GM18498 (cell line): ENCODE measurements at regions not wholly inside any gene's neighbourhood (a gene's known extent, or its start where the extent isn't known, plus 50 kb on each side); places are given as distances from the start of the nearest gene placed in this dataset.

ENCODE experiments used
- ATAC-seq: cut with Tn5 transposase; IDR thresholded peaks from one replicate; pipeline ENCODE4 v1.9.1; 2021; ENCODE audit warnings: mild to moderate bottlenecking, moderate library complexity; ENCODE audit not compliant: unreplicated experiment

DNA sequence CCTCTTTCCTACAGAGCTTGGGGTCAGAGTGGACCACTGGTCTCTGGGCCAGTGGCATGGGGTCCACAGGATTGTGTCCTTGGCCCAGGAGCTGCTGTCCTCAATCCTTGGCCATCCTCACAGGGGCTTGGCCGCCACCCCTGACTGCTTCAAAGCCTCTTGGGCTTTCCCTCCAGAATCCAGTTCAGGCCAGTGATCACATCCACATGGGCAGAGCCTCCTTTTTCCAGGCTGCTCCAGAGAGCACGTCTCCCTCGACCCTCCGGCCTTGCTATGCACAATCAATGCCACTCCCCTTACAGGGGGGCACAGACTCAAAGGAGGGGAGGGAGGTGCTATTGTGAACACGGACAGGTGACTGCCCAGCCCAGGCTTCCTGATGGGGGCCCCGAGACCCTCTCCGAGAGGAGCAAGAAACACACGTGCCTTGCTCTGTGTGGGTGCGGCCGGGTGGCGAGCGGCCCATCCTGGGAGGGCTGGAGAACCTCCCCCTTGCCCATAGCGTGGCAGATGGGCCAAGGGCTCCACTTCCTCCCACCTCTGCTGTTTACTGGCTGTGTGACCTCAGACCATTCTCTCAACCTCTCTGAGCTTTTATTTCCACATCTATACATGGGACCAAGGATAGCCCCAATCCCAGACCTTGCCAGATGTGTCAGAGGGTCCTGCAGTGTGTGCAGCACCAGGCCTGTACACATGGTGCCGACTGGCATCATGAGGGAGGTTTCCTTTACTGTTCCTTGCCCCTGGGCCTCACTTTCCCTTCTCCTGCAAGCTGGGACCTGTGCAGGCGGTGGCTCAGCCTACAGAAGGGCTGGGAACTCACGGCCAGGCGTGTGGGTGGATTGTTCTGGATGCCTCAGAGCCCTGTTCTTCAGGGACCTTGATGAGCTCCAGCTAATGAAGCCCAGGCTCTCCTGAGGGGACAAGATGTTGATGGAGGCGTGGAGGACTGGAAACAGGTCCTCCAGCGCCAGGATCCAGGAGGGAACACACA is 229.0 kb upstream of the GSE1 start:
- no peak for ATAC-seq

DNA sequence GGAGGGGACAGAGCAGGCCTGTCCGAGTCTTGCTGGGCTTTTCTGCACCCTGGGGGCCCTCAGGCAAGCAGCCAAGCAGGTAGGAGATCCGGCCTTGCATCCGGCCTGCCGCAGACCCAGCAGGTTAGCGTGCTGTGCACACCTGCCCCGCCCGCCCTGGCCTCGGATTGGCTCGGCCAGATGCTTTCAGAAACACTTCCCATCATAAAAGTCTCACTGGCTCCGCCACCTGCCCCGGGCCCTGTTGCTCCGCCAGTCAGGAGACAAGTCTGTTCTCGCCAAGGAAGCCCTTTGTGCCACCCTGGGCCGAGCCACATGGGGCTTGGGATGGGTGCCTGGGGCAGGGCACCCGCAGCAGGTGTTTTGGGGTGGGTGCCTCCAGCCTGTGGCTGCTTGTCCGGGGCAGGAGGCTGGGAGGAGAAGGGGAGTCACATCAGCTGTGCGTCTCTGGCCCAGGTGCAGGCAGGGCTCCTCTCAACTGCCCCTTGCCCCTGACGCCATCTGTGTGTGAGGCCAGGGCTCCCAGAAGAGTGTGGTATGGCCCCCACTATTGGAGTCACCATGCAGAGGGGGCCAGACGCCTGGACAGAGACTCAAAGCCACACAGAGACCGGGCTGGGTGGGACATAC is 228.2 kb upstream of the GSE1 start:
- no peak for ATAC-seq

DNA sequence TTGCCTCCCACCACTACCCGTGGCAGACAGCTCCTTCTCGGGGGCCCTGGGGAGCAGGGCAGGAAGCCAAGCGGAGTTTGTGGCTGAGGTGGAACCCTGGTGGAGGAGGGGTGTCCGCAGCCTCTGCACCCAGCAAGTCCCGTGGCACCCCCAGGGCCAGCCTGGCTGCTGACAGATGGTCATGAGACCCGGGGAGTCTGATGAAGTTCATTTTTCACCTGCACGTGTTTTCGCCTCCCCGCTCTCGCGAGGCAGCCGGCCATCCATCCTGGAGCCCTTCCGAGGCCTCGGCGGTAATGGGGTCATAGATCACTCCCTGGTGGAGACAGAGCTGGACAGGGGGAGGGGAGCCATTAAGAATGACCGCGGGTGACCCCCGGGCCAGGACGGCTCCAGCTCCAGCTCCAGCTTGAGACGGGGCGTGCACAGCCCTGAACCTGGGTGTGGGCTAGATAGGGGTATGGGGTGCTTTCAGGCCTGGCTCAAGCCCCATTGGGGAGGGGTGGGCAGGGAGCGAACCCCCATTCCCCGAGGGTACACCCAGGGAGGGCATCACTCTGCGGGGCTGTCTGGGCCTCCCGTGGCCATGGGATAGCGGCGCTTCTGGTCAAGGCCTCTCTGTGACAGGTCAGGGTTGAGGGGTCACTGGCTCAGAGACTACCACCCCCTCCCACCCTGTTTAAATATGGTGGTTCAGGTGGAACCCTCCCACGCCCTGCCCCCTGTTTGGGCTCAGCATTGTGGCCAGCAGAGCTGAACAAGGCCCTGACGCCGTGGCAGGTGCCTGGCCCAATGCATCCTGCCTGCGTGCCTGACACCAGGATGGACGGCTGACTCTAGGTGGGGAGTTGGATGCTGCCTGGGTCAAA is 227.4 kb upstream of the GSE1 start:
- no peak for ATAC-seq

DNA sequence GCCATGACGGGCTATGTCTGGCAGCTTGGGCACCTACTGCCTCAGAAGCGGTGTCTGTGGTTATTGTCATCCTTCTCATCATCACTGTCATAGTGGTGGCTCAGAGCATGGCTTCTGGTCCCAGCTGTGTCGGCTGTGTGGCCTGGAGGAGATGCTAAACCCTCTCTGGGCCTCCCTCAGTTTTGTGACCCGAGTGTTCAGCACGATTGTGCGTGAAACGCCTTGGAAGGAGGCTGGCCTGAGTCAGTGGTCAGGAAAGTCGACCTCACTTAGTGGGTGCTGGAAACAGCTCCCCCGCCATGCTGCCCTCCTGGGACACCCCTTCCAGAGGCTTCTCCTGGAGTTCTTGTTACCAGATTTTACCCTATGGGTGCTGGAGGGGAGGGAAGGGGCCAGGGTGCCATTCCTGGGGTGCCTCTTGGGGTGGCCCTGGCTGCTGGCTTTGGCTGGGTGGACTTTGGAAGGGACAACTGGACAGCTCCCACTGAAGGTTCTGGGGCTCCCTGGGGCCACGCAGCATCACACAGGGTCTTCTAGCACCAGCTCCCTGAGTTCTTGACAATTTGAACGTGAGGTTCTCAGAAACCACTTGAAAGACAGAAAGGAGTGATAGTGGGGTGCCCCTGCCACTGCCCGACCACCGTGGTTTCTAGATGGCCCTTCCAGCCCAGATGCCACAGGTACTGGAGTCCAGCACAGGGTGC is 226.5 kb upstream of the GSE1 start:
- ATAC-seq = no peak

DNA sequence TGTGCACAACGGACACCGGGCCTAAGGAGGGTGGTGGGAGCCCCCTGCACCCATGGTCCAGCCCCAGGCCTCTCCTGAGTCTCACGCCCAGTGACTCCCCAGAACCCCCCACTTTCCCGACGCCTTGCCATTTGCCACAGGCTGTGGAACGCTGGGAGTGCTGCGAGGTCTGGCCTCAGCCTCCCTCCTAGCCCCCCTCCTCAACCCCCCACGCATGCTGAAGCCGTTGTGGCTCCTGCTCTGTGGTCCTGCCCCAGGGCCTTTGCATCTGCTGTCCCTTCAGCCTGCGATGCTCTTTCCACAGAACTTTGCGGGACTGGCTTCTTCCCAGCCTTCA is 226.0 kb upstream of the GSE1 start:
- no peak for ATAC-seq

DNA sequence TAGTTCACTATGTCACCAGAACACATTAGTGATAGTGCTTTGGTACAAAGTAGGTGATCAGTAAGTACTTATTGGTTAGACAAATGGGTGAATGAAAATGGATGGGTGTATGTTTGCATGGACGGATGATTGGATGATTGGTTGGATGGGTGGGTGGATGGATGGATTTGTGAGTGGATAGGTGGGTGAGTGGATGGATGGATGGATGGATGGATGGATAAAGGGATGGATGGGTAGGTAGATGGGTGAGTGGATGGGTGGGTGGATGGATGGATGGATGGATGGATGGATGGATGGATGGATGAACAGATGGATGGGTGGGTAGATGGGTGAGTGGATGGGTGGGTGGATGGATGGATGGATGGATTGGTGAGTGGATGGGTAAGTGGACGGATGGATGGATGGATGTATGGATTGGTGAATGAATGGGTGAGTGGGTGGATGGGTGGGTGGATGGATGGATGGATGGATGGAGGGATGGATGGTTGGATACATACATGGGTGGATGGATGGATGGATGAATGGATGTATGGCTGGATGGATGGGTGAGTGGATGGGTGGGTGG is 225.3 kb upstream of the GSE1 start:
- ATAC-seq = no peak

DNA sequence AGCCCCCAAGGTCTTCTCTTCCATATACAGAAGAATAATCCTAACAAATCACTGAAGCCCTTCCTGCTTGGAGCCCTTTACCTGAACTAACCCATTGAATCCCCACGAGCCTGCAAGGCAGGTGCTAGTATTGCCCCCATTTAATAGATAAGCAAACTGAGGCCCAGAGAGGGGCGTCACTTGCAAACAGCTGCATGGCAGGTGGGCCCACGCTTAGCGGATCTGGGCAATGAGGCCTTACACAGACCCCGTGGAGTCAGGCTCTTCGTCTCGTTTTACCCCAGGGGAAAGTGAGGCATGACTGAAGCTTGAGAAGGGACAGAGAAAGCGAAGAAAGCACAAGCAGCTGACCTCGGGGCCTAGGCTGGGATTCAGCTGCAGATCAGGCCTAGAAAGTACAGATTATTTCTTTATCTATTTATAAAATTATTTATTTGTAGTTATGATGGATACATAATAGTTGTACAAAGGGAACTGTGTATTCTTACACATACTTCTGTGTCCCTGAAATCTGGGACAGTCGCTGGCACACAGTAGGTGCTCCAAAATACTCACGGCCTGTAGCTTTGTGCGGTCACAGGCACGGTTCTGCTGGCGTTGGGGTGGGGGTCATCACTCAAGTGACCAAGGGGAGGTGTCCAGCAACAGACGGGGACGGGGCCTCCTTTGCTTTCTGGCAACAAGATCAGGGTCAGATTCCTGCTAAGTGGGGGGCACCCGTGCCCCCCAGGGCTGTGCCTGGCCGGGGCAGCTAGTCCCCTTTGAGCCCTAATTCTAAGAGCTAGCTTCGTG is 223.2 kb upstream of the GSE1 start:
- no peak for ATAC-seq

DNA sequence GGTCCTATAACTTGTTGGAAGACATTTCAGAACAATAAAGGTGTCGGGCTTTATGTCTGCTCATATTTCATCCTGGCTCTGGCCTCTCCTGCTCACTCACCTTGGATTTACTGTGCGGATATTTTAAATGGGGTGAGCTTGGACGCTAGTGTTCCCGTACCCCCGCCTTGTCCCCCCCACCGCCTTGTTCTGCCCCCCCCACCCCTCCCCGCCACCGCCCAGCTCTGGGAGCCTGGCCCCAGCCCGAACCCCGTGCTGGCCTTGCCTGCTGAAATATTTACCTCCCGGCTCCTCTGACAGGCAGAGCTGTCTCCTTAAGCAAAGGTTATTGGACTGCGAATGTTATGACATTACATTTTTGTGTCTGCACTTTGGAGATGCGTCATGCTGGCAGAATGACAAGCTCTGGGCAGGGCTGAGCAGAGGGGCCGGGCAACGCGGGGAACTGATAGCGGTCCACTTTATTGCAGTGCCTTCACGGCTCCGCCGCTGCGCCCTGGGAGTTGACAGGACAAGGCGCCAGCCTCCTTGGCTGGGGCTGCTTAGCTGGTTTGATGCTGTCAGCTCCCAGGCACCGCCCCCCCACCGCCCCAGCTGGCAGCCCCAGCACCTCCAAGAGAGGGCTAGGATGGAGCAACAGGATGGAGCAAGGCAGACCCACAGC is 222.5 kb upstream of the GSE1 start:
- no peak for ATAC-seq

DNA sequence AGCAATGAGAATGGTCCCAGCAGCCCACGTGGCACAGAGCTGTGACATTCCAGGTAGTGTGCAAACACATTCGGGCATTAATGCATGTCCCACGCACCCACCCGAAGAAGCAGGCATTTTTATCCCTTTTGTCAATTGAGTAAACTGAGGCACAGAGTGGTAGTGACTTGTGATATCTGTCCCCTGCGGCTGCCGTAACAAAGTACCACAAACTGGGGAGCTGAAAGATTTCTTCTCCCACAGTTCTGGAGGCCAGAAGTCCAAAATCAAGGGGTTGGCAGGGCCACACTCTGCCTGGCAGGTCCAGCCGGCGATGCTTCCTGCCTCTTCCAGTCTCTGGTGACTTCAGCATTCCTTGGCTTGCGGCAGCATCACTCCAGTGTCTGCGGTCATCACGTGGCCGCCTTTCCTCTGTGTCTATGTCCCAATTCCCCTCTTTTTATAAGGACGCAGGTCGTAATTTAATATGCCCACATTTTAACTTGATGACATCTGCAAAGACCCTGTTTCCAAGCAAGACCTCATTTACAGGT is 221.9 kb upstream of the GSE1 start:
- ATAC-seq = no peak

DNA sequence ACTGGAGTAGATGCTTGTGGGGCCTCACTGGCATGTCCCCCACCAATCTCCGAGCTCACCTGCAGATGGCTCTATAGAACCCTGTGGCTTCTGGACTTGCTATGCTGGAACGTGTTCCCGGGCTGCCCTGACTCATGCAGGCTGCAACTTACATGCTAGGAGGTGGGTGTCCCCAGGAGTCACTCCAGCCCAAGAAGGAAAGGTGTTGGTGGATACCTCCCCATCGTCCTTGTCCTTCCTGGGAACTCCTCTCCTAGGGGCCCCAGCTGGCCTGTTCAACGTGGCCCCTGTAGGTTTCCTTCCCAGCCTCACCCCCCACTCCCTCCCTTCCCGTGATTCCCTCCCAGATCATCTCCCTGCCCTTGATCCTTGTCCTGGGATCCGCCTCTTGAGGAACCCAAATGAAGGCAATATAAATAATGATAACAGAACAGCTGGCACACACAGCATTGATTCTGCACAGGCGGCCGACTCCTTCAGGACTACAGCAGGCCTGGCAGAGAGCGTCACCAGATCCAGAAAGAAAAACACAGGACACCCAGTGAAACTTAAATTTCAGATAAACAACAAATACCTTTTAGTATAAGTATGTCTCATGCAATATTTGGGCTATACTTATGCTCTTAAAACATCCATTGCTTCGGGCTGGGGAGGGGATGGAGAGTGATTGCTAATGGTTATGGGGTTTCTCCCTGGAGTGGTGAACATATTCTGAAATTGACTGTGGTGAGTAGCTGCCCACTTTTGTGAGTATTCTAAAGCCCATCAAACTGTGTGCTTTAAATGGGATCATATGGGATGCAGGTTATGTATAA is 221.1 kb upstream of the GSE1 start:
- no peak for ATAC-seq

DNA sequence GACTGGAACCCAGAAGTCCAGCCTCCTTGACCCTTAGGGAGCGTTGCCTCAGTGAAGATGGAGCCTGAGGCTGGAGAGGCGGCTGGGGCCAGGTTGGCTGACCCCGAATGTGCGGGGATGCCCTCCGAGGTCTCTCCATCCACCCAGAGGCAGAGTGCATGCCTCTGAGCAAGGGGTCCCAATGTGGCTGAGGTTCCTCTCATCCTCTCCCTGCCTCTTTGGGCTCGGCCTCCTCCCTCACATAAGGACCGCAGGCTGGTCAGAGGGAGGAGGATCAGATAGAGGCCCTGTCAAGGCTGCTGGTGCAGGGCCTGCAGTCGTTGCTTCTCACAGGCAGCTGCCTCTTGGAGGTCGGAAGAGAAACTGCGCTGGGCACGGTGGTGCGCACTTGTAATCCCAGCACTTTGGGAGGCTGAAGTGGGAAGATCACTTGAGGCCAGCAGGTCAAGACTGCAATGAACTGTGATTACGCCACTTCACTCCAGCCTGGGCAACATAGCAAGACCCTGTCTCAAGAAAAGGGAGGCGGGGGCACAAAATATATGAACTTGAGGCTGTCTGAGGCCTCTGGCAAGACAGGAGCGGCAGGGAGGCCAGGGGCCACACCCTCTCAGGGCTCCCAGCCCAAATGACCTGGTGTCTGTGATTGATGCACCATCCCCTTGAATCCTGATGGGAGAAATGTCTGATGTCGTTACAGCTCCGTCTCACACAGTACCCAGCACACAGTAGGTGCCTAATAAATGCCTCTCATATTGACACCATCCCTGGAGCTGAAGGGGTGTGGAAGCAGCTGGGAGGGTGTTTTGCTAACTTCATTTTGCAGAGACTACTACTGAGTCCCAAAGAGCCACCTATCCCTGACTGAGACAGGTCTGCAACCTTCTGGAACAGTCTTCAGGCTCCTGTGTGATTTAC is 220.1 kb upstream of the GSE1 start:
- no peak for ATAC-seq

DNA sequence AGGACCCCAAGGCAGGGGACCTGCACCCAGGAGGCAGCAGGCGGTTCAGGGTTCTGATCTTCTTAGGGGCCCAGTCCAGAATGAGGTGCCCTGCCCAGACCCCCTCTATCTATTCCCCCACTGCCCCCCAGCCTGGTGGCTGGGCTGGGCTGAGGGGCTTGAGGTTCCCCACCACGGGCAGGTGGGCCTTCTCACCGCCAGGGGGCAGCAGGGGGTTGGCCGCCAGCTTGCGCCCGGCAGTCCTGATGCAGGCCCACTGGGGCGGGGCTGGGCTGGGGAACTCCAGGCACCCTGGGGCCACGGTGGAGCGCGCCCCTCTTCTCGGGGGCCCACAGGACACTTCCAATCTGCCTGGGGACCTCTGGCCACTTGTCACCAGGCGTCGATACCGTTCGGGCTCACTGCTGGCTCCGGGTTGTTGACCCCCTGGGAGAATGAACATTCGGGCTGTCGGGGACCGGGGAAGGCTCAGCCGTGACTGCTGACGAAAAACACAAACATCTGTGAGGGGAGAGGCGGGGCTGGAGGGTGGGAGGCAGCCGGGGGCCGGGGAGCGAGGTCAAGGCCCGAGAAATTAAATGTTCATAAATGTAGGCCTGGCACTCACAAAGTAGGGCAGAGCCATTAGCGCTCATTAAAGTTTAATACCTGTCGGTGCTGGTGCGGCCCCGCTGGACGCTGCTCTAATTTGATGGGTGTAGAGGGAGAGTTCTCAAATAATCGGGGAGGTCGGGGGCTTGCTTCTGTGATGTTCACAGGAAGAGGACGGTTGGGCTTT is 219.3 kb upstream of the GSE1 start:
- no peak for ATAC-seq

DNA sequence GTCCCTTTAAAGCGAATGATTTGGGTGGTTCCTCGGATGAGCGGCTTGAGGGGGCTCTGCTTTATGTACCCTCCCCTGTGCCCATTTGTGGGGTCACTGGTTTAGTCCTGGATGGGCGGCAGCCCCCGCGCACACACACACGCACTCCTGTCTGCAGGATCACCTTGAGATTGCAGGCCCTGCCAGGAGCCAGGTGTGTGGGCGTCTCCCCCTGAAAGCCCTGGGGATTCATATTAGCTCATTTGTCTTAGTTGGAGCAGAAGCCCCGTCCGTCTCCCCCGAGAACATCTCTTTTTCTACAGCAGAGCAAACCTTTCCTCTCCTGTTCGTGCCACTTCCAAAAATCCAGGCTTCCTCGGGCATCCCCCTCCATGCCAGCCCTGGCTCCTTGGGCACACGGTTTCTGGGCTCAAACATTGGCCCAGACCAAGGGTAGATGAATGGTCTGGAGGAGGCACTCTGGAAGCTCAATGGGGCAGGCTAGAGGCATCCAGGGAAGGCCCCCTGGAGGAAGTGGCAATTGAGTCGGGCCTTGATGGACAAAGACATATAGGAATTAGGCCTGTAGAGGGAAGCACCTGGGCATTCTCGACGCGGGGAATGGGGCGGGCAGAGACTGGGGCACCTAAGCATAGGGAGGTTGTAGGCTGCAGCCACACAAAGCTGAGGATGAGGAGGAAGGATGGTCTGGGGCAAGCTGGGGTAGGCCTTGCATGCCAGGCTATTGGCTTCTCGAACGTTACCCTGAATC is 218.5 kb upstream of the GSE1 start:
- no peak for ATAC-seq

DNA sequence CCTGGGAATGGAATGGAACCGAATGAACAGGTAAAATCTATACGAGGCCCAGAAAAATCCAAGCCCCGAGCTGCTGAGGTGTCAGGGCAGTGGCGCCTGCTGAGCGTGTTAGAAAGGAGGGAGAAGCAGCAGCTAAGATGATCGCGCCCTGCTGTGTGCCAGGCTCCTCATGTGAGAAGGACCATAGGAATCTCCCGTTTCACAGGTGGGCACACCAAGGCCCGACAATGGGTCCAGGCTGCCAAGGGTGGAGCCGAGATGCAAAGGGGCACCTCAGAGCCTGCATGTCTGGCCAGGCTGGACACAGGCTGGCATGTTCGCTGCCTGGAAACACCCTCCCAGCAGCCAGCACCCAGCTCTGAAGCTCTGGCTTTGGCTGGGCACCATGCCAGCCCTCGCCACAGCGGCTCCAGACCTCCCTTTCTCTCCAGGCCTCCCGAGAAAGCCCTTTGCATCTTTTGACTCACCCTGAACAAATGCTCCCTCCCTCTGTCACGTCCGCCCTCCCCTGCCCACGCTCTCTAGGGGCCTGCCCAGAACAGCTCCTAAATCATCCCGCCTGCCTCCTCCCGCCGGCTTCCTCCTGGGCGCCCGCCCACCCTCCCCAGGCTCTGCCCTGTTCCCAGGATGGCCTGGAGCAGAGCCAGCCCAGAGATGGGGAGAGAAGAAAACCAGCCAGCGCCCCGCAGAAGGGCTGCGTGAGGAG is 217.8 kb upstream of the GSE1 start:
- no peak for ATAC-seq
